ENCODE measurements at regions not wholly inside any gene's neighbourhood (a gene's known extent, or its start where the extent isn't known, plus 50 kb on each side); places are given as distances from the start of the nearest gene placed in this dataset.

- TF ChIP-seq GATA1 (IDR thresholded peaks at IDR 0.05; ENCODE audit: low read depth, low read length) (no peak), POLR2A (IDR thresholded peaks at IDR 0.05; ENCODE audit: low read length) (no peak)
- no peak for DNase-seq
Measured at GRCh38 chr5:171595801-171596231, 176.4 kb downstream of the FGF18 start.

- DNase-seq, result no peak
- TF ChIP-seq GATA1 (IDR thresholded peaks at IDR 0.05; ENCODE audit: low read depth, low read length) (no peak), POLR2A (IDR thresholded peaks at IDR 0.05; ENCODE audit: low read length) (no peak)
Measured at GRCh38 chr5:171596391-171596878, 177.0 kb downstream of the FGF18 start.

- TF ChIP-seq GATA1 (IDR thresholded peaks at IDR 0.05; ENCODE audit: low read depth, low read length), result no peak
- no peak for TF ChIP-seq POLR2A (IDR thresholded peaks at IDR 0.05; ENCODE audit: low read length)
- DNase-seq, result no peak
Measured at GRCh38 chr5:171597946-171598640, 178.6 kb downstream of the FGF18 start.

GRCh38 chr5:171598641-171599152 lies 179.2 kb downstream of the FGF18 start:
- TF ChIP-seq GATA1 (IDR thresholded peaks at IDR 0.05; ENCODE audit: low read depth, low read length), result no peak
- no peak for TF ChIP-seq POLR2A (IDR thresholded peaks at IDR 0.05; ENCODE audit: low read length)
- DNase-seq, result no peak

GRCh38 chr5:171599411-171599810 lies 180.0 kb downstream of the FGF18 start:
- no peak for TF ChIP-seq GATA1 (IDR thresholded peaks at IDR 0.05; ENCODE audit: low read depth, low read length)
- no peak for TF ChIP-seq POLR2A (IDR thresholded peaks at IDR 0.05; ENCODE audit: low read length)
- DNase-seq, result no peak

GRCh38 chr5:171599957-171600612 lies 180.6 kb downstream of the FGF18 start:
- TF ChIP-seq GATA1 (IDR thresholded peaks at IDR 0.05; ENCODE audit: low read depth, low read length), result no peak
- TF ChIP-seq POLR2A (IDR thresholded peaks at IDR 0.05; ENCODE audit: low read length), result no peak
- no peak for DNase-seq

GRCh38 chr5:171600741-171601265 lies 181.4 kb downstream of the FGF18 start:
- no peak for DNase-seq
- no peak for TF ChIP-seq GATA1 (IDR thresholded peaks at IDR 0.05; ENCODE audit: low read depth, low read length)
- TF ChIP-seq POLR2A (IDR thresholded peaks at IDR 0.05; ENCODE audit: low read length), result no peak

GRCh38 chr5:171601266-171601881 lies 181.9 kb downstream of the FGF18 start:
- no peak for DNase-seq
- no peak for TF ChIP-seq POLR2A (IDR thresholded peaks at IDR 0.05; ENCODE audit: low read length)
- TF ChIP-seq GATA1 (IDR thresholded peaks at IDR 0.05; ENCODE audit: low read depth, low read length), result no peak

- no peak for DNase-seq
- TF ChIP-seq POLR2A (IDR thresholded peaks at IDR 0.05; ENCODE audit: low read length) (no peak), GATA1 (IDR thresholded peaks at IDR 0.05; ENCODE audit: low read depth, low read length) (no peak)
Measured at GRCh38 chr5:171603591-171603990, 182.0 kb upstream of the SMIM23 start.

- TF ChIP-seq GATA1 (IDR thresholded peaks at IDR 0.05; ENCODE audit: low read depth, low read length), result no peak
- TF ChIP-seq POLR2A (IDR thresholded peaks at IDR 0.05; ENCODE audit: low read length), result no peak
- no peak for DNase-seq
Measured at GRCh38 chr5:171604195-171604594, 181.4 kb upstream of the SMIM23 start.

- TF ChIP-seq GATA1 (IDR thresholded peaks at IDR 0.05; ENCODE audit: low read depth, low read length) (no peak), POLR2A (IDR thresholded peaks at IDR 0.05; ENCODE audit: low read length) (no peak)
Measured at GRCh38 chr5:171606414-171607024, 179.1 kb upstream of the SMIM23 start.

GRCh38 chr5:171607863-171608262 lies 177.8 kb upstream of the SMIM23 start:
- DNase-seq, result no peak
- TF ChIP-seq GATA1 (IDR thresholded peaks at IDR 0.05; ENCODE audit: low read depth, low read length) (no peak), POLR2A (IDR thresholded peaks at IDR 0.05; ENCODE audit: low read length) (no peak)

More at GRCh38 chr5:171606414-171607024, 179.1 kb upstream of the SMIM23 start:
- DNase-seq, result peak; percentile 47 to 56

GRCh38 chr5:171609806-171610452 lies 175.7 kb upstream of the SMIM23 start:
- TF ChIP-seq POLR2A (IDR thresholded peaks at IDR 0.05; ENCODE audit: low read length) (no peak), GATA1 (IDR thresholded peaks at IDR 0.05; ENCODE audit: low read depth, low read length) (no peak)
- DNase-seq, result no peak

Data from erythroblast (primary cell).